ENCODE measurements at regions not wholly inside any gene's neighbourhood (a gene's known extent, or its start where the extent isn't known, plus 50 kb on each side); places are given as distances from the start of the nearest gene placed in this dataset.
A peak's percentile ranks its signal among the peaks of the same experiment; 100 is the strongest.

DNA sequence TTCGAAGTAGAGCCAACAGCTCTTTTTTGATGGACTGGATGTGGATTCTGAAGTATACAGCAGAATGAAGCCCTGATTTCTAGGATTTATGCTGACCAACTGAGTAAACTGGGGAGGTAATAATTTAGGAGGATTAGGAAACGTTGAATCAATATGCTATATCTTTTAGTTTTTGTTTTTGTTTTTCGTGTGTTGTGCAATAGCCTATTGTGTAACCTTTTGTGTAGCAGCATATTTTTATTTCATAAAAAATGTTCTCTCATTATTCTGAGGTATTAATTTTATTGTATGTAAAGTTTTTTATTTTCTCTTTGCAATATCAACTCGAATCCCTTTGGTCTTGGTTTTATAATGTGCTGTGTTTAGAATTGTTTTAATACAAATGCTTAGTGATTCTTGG, 902.3 kb downstream of the EFNA5 start:
- H3K27me3 ChIP-seq (ENCODE audit: control insufficient read depth, insufficient read depth, low read length) = no peaks in the 10 kb centered on the region
- TF ChIP-seq, protein P1, sequence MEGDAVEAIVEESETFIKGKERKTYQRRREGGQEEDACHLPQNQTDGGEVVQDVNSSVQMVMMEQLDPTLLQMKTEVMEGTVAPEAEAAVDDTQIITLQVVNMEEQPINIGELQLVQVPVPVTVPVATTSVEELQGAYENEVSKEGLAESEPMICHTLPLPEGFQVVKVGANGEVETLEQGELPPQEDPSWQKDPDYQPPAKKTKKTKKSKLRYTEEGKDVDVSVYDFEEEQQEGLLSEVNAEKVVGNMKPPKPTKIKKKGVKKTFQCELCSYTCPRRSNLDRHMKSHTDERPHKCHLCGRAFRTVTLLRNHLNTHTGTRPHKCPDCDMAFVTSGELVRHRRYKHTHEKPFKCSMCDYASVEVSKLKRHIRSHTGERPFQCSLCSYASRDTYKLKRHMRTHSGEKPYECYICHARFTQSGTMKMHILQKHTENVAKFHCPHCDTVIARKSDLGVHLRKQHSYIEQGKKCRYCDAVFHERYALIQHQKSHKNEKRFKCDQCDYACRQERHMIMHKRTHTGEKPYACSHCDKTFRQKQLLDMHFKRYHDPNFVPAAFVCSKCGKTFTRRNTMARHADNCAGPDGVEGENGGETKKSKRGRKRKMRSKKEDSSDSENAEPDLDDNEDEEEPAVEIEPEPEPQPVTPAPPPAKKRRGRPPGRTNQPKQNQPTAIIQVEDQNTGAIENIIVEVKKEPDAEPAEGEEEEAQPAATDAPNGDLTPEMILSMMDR (IDR thresholded peaks at IDR 0.05; ENCODE audit: insufficient read depth, low read length, severe bottlenecking) = no peak
- no peak overlapping the region for H3K4me3 ChIP-seq (ENCODE audit: low read depth, low read length)
- FAIRE-seq (no peak), DNase-seq (ENCODE audit: low read depth) (no peak)
- H3K36me3 ChIP-seq (ENCODE audit: control insufficient read depth, insufficient read depth, low read length) = no peaks in the 10 kb centered on the region

DNA sequence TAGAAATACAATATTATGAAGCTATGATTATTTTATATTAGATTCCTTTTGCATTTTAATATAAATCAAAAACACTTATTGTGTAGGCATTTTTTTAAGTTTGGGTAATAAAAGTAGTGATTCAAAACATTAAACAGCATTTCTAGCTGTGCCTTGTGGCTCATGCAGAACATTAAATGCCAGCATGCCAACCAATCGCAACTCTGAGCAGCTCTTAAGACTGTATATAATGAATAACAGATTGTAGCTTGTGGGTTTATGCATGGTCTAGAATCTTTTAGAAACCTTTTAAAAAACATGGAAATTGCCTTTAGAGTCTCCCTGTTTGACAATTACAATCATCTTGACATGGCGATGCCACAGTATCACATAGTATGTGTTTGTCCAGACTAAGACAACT, 903.8 kb downstream of the EFNA5 start:
- TF ChIP-seq, protein P1 (IDR thresholded peaks at IDR 0.05; ENCODE audit: insufficient read depth, low read length, severe bottlenecking) = no peak
- Histone ChIP-seq H3K36me3 (ENCODE audit: control insufficient read depth, insufficient read depth, low read length) (no peaks in the 10 kb centered on the region), H3K27me3 (ENCODE audit: control insufficient read depth, insufficient read depth, low read length) (no peaks in the 10 kb centered on the region), H3K4me3 (ENCODE audit: low read depth, low read length) (no peak overlapping the region)
- FAIRE-seq (no peak), DNase-seq (ENCODE audit: low read depth) (no peak)

DNA sequence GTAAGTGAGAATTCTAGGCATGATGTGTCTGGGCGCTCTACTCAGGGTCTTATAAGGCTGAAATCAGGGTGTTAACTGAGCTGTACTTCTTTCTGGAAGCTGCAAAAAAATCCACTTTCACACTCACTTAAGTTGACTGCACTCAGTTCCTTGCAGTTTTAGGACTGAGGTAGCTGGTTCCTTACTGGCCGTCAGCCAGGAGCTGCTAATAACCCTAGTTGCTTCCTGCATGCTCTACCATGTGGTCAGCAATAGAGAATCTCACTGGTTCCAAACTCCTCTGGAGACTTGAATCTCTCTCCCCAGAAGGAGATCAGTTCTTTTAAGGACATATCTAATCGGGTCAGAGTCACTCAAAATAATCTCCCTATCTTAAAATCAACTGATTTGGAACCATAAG, 911.2 kb downstream of the EFNA5 start:
- DNase-seq (ENCODE audit: low read depth) (peak; percentile 59), FAIRE-seq (no peak)

DNA sequence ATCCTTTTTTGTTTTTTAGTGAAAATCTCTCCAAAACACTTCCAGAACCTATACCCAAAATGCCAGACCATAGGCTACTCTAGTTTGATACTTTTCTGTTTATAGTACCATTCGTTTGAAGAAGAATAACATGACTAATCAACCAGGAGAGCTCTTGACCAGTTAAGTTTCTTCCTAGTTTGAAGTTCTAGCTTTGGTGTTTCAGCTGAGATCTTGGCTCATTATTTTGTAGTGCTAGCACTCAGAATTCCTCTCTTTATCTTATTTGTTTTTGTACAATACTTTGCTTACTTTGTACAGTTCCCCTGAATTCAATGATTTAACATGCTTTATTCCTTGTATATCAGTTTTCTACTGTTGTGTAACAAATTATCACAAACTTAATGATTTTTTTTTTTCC, 911.6 kb downstream of the EFNA5 start:
- DNase-seq (ENCODE audit: low read depth) (no peak), FAIRE-seq (no peak)
- no peak overlapping the region for H3K4me3 ChIP-seq (ENCODE audit: low read depth, low read length)
- H3K27me3 ChIP-seq (ENCODE audit: control insufficient read depth, insufficient read depth, low read length) = no peaks in the 10 kb centered on the region
- H3K36me3 ChIP-seq (ENCODE audit: control insufficient read depth, insufficient read depth, low read length) = no peaks in the 10 kb centered on the region
- TF ChIP-seq, protein P1 (IDR thresholded peaks at IDR 0.05; ENCODE audit: insufficient read depth, low read length, severe bottlenecking) = no peak

More for the DNA sequence above, 911.2 kb downstream of the EFNA5 start:
- Histone ChIP-seq H3K36me3 (ENCODE audit: control insufficient read depth, insufficient read depth, low read length) (no peaks in the 10 kb centered on the region), H3K4me3 (ENCODE audit: low read depth, low read length) (no peak overlapping the region), H3K27me3 (ENCODE audit: control insufficient read depth, insufficient read depth, low read length) (no peaks in the 10 kb centered on the region)
- TF ChIP-seq, protein P1 (IDR thresholded peaks at IDR 0.05; ENCODE audit: insufficient read depth, low read length, severe bottlenecking) = no peak

DNA sequence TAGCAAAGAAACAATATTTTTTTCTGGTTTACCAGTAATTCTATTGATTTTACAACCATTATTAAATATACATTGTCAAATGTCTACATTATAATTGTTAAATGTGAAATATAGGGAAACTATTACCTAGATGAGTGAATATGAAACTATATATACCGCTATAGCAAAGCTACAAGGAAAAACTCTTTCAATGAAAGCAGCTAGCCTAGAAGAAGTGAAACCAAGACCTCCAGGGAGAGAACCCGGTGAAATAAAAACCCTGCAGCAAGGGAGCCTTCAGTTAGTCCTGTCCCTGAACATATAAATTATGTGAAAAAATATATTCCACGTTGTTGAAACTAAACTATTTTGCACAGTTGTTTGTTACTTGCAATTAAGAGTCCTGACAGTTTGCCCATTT, 913.1 kb downstream of the EFNA5 start:
- Histone ChIP-seq H3K4me3 (ENCODE audit: low read depth, low read length) (no peak overlapping the region), H3K36me3 (ENCODE audit: control insufficient read depth, insufficient read depth, low read length) (no peaks in the 10 kb centered on the region), H3K27me3 (ENCODE audit: control insufficient read depth, insufficient read depth, low read length) (no peaks in the 10 kb centered on the region)
- TF ChIP-seq, protein P1 (IDR thresholded peaks at IDR 0.05; ENCODE audit: insufficient read depth, low read length, severe bottlenecking) = no peak
- FAIRE-seq (no peak), DNase-seq (ENCODE audit: low read depth) (no peak)

DNA sequence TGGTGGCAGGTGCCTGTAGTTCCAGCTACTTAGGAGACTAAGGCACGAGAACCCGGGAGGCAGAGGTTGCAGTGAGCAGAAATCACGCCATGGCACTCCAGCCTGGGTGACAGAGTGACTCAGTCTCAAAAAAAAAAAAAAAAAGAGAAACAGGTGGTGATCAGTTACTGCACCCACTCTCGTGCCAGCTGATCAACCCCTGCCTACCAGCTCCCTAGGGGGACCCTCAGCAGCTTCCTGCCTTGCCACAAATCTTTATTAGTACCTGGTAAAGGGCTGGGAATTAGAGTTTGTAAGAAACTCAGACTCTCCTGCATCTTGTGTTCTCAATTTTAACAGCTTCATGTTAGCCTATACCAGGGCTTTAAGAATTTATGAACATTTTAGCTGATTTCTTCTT, 914.9 kb downstream of the EFNA5 start:
- FAIRE-seq = no peak
- Histone ChIP-seq H3K36me3 (ENCODE audit: control insufficient read depth, insufficient read depth, low read length) (no peaks in the 10 kb centered on the region), H3K27me3 (ENCODE audit: control insufficient read depth, insufficient read depth, low read length) (no peaks in the 10 kb centered on the region), H3K4me3 (ENCODE audit: low read depth, low read length) (no peak overlapping the region)
- TF ChIP-seq, protein P1 (IDR thresholded peaks at IDR 0.05; ENCODE audit: insufficient read depth, low read length, severe bottlenecking) = no peak
- DNase-seq (ENCODE audit: low read depth) = no peak
